ENCODE measurements at regions not wholly inside any gene's neighbourhood (a gene's known extent, or its start where the extent isn't known, plus 50 kb on each side); places are given as distances from the start of the nearest gene placed in this dataset.

GRCh38 chr10:65291286-65291685 is 1634.5 kb upstream of the LRRTM3 start:
- TF ChIP-seq CTCF (IDR thresholded peaks at IDR 0.05), result no peak
- H3K4me1 Mint-ChIP-seq, result no peaks in the 10 kb centered on the region
- no peaks in the 10 kb centered on the region for H3K36me3 Mint-ChIP-seq
- intact Hi-C loops (cut with micrococcal nuclease), result no loop called here
- Histone ChIP-seq H3K36me3 (ENCODE audit: control insufficient read depth, insufficient read depth, low read length) (no peaks in the 10 kb centered on the region), H3K4me3 (ENCODE audit: low read length) (no peak overlapping the region), H3K9me3 (ENCODE audit: control insufficient read depth, insufficient read depth, low read length) (peaks cover 3% of the 10 kb centered on the region), H3K4me1 (ENCODE audit: control insufficient read depth, insufficient read depth, low read length) (no peaks in the 10 kb centered on the region), H3K27ac (ENCODE audit: low read length) (no peak overlapping the region), H3K27me3 (ENCODE audit: control insufficient read depth, insufficient read depth, low read length) (no peaks in the 10 kb centered on the region)
- WGBS (ENCODE audit: insufficient coverage), result no CpG with 5 or more reads among the region's 1 CpG
- no peaks in the 10 kb centered on the region for H3K27me3 Mint-ChIP-seq (ENCODE audit: low read depth in 2 of 2)
- ATAC-seq (no peak), DNase-seq (no peak)
- H3K9me3 Mint-ChIP-seq, result peaks cover 4 to 19% of the 10 kb centered on the region in 2 donors
- H3K4me3 Mint-ChIP-seq, result no peak overlapping the region
- no peak overlapping the region for H3K27ac Mint-ChIP-seq

GRCh38 chr10:65292551-65292950 is 1633.3 kb upstream of the LRRTM3 start:
- H3K27ac ChIP-seq (ENCODE audit: low read length), result no peak overlapping the region
- no peak overlapping the region for H3K4me3 Mint-ChIP-seq
- no peaks in the 10 kb centered on the region for H3K4me1 Mint-ChIP-seq
- H3K4me3 ChIP-seq (ENCODE audit: low read length), result no peak overlapping the region
- H3K27me3 Mint-ChIP-seq (ENCODE audit: low read depth in 2 of 2), result no peaks in the 10 kb centered on the region
- no peaks in the 10 kb centered on the region for H3K9me3 ChIP-seq (ENCODE audit: control insufficient read depth, insufficient read depth, low read length)
- H3K27ac Mint-ChIP-seq, result no peak overlapping the region
- intact Hi-C loops (cut with micrococcal nuclease), result no loop called here
- peaks cover 2 to 21% of the 10 kb centered on the region in 2 donors for H3K9me3 Mint-ChIP-seq
- DNase-seq (no peak), ATAC-seq (no peak)
- H3K27me3 ChIP-seq (ENCODE audit: control insufficient read depth, insufficient read depth, low read length), result no peaks in the 10 kb centered on the region
- H3K4me1 ChIP-seq (ENCODE audit: control insufficient read depth, insufficient read depth, low read length), result no peaks in the 10 kb centered on the region
- 90% methylated on average over 3 of the region's 3 CpGs for WGBS (ENCODE audit: insufficient coverage)
- no peaks in the 10 kb centered on the region for H3K36me3 Mint-ChIP-seq
- H3K36me3 ChIP-seq (ENCODE audit: control insufficient read depth, insufficient read depth, low read length), result no peaks in the 10 kb centered on the region
- no peak for TF ChIP-seq CTCF (IDR thresholded peaks at IDR 0.05)

- H3K27me3 Mint-ChIP-seq (ENCODE audit: low read depth in 2 of 2), result no peaks in the 10 kb centered on the region
- no peak overlapping the region for H3K27ac Mint-ChIP-seq
- H3K27ac ChIP-seq (ENCODE audit: low read length), result no peak overlapping the region
- no peaks in the 10 kb centered on the region for H3K27me3 ChIP-seq (ENCODE audit: control insufficient read depth, insufficient read depth, low read length)
- H3K4me1 Mint-ChIP-seq, result no peaks in the 10 kb centered on the region
- DNase-seq, result no peak
- H3K4me1 ChIP-seq (ENCODE audit: control insufficient read depth, insufficient read depth, low read length), result no peaks in the 10 kb centered on the region
- H3K4me3 Mint-ChIP-seq, result no peak overlapping the region
- intact Hi-C loops (cut with micrococcal nuclease), result no loop called here
- no peak for TF ChIP-seq CTCF (IDR thresholded peaks at IDR 0.05)
- no peaks in the 10 kb centered on the region for H3K36me3 ChIP-seq (ENCODE audit: control insufficient read depth, insufficient read depth, low read length)
- no peak for ATAC-seq
- H3K36me3 Mint-ChIP-seq, result no peaks in the 10 kb centered on the region
- 57% methylated on average over 1 of the region's 1 CpG for WGBS (ENCODE audit: insufficient coverage)
- no peak overlapping the region for H3K4me3 ChIP-seq (ENCODE audit: low read length)
- H3K9me3 Mint-ChIP-seq, result peaks cover 2 to 19% of the 10 kb centered on the region in 2 donors
- H3K9me3 ChIP-seq (ENCODE audit: control insufficient read depth, insufficient read depth, low read length), result no peaks in the 10 kb centered on the region
Measured at GRCh38 chr10:65294329-65294728, 1631.5 kb upstream of the LRRTM3 start.

GRCh38 chr10:65301181-65301580 is 1624.7 kb upstream of the LRRTM3 start:
- Histone ChIP-seq H3K9me3 (ENCODE audit: control insufficient read depth, insufficient read depth, low read length) (no peaks in the 10 kb centered on the region), H3K4me3 (ENCODE audit: low read length) (no peak overlapping the region), H3K27ac (ENCODE audit: low read length) (no peak overlapping the region), H3K4me1 (ENCODE audit: control insufficient read depth, insufficient read depth, low read length) (no peaks in the 10 kb centered on the region), H3K27me3 (ENCODE audit: control insufficient read depth, insufficient read depth, low read length) (no peaks in the 10 kb centered on the region), H3K36me3 (ENCODE audit: control insufficient read depth, insufficient read depth, low read length) (no peaks in the 10 kb centered on the region)
- Mint-ChIP-seq H3K27me3 (ENCODE audit: low read depth in 2 of 2) (no peaks in the 10 kb centered on the region), H3K9me3 (peaks cover 3 to 21% of the 10 kb centered on the region in 2 donors), H3K4me3 (no peak overlapping the region), H3K36me3 (no peaks in the 10 kb centered on the region), H3K27ac (no peak overlapping the region), H3K4me1 (no peaks in the 10 kb centered on the region)
- 83% methylated on average over 3 of the region's 3 CpGs for WGBS (ENCODE audit: insufficient coverage)
- no peak for TF ChIP-seq CTCF (IDR thresholded peaks at IDR 0.05)
- DNase-seq, result no peak
- no peak for ATAC-seq
- intact Hi-C loops (cut with micrococcal nuclease), result no loop called here

Measured in natural killer cell (primary cell).